Peyer's patch (tissue), 4 donors: ENCODE measurements at regions not wholly inside any gene's neighbourhood (a gene's known extent, or its start where the extent isn't known, plus 50 kb on each side); places are given as distances from the start of the nearest gene placed in this dataset.

Experiments
- DNase-seq, 3 donors: peaks; one replicate each; pipeline ENCODE4 v3.0.0-alpha.2; 2017 to 2019
- H3K27ac ChIP-seq, 4 donors: fragments of 200-600 bp; sonication (generic); one replicate each; pipeline ENCODE4 v1.5.1; 2016 to 2019
- H3K27me3 ChIP-seq, 2 donors: fragments of 200-600 bp; sonication (generic); one replicate each; pipeline ENCODE4 v1.5.1; 2019
- H3K36me3 ChIP-seq, 3 donors: fragments of 200-600 bp; sonication (generic); one replicate each; pipeline ENCODE4 v1.5.1; 2016 to 2019
- H3K4me1 ChIP-seq, 4 donors: fragments of 200-600 bp; sonication (generic); one replicate each; pipeline ENCODE4 v1.5.1; 2016 to 2019
- H3K4me3 ChIP-seq, 4 donors: fragments of 200-600 bp; sonication (generic); 1 replicate in 3 of 4; 2 replicates in 1 of 4; pipeline ENCODE4 v1.5.1; 2016 to 2019; ENCODE audit warnings: mild to moderate bottlenecking in 1 of 4
- H3K9me3 ChIP-seq, 4 donors: fragments of 200-600 bp; sonication (generic); one replicate each; pipeline ENCODE4 v1.5.1; 2016 to 2019; ENCODE audit warnings: mild to moderate bottlenecking in 1 of 4
- CTCF ChIP-seq, 6 experiments: fragments of 450-650 bp in 4 of 6; fragments of 200-600 bp in 2 of 6; sonication (generic) in 1 of 6; IDR thresholded peaks; one replicate each; pipeline ENCODE4 v1.5.1; 2017 to 2019; ENCODE audit warnings: antibody characterized with exemption in 6 of 6, mild to moderate bottlenecking in 3 of 6, moderate library complexity in 1 of 6
- POLR2A ChIP-seq, 2 donors: fragments of 450-650 bp; IDR thresholded peaks; one replicate each; pipeline ENCODE4 v1.5.1; 2017; ENCODE audit warnings: antibody characterized with exemption in 2 of 2, mild to moderate bottlenecking in 2 of 2, moderate library complexity in 2 of 2
- small RNA-seq, 2 donors: library from RNA; depleted of rRNA; stranded (forward); fragments of <200 nt; gene quantifications; one replicate each; pipeline ENCODE3, GENCODE V24; 2016

DNA sequence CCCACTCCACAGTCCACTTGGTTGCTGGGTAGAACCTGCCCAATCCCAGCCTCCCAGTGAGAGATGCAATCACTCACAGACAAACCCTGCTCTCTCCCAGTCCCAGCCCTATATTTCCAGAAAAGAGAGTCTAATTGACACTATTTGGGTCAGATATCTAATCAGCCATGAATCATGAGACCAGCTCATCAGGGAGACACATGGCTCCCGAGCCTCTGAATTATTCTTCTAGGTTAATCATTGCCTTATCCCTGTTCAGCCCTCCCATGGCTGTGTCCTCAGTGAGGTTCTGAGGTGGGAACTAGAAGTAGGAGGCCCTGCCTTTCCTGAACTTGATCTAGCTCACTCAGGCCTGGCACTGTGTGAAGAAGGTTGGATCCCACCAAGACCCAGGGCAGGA lies 49.9 kb upstream of the ZC3H12A start:
- Histone ChIP-seq H3K27me3 (no peaks in the 10 kb centered on the region), H3K36me3 (no peaks in the 10 kb centered on the region), H3K4me3 (no peak overlapping the region), H3K27ac (no peak overlapping the region), H3K9me3 (no peaks in the 10 kb centered on the region), H3K4me1 (no peaks in the 10 kb centered on the region)
- TF ChIP-seq CTCF (IDR thresholded peaks at IDR 0.05) (no peak), POLR2A (IDR thresholded peaks at IDR 0.05) (no peak)
- no peak for DNase-seq

Small RNA genes lying in the stretch of these regions (small RNA-seq; reads per million reads assigned to genes)
- gene MIR4255 (0 reads per million in 2 donors), gene RNA5SP43 (0 reads per million in 2 donors), gene RNU6-636P (0 reads per million in 2 donors), gene RPS29P6 (0 reads per million in 2 donors)
